ENCODE measurements at regions not wholly inside any gene's neighbourhood (a gene's known extent, or its start where the extent isn't known, plus 50 kb on each side); places are given as distances from the start of the nearest gene placed in this dataset.
"Not testable (repeated sequence)": the region's sequence is repeated elsewhere in the genome, so short reads cannot be mapped to it uniquely, and the experiment has no call there.

GRCh38 chr4:174400603-174401302 lies 117.0 kb downstream of the CEP44 start:
- peak; percentile 67 for DNase-seq (ENCODE audit: low spot score)

DNA sequence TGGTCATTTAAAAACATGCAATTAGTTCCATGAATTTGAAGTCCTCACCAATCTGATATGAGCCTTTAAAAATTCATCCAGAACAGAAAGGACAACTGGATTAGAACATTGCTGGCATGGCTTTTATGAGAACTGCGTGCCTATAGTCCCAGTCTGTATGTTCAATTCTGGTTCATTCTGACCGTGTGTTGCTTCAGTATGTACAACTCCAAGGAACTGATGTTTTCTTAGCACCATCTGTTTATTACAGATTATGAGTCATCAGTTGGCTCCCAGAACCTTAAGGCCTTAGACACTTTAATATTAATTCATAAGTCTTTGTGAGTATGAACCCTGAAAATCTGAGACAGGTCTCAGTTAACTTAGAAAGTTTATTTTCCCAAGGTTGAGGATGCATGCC lies 115.0 kb downstream of the CEP44 start:
- DNase-seq (ENCODE audit: low spot score): peak; percentile 58

GRCh38 chr4:174397366-174398155 lies 113.8 kb downstream of the CEP44 start:
- no peak for DNase-seq (ENCODE audit: low spot score)

DNA sequence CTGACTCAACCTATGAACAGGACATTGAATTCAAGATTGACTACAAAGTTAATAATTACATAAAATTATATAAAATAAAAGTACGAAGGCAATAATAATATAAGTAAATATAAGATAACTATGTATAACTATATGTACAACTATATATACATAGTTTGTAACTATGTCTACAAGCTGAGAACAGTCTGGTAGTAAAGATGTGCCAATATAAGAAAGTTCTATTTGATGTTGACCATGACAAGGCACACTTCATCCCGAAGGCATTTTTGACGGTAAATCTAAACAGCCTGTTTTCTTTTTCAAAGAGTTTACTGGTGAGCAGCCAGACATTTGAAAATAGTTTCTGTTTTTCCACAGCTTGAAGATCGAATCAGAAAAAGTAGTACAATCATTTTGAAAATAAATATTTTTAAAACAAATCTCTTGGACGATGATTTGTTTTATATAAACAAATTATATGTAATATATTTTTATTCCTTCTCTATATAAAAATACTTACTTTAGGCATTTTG lies 112.9 kb downstream of the CEP44 start:
- DNase-seq (ENCODE audit: low spot score): no peak

GRCh38 chr4:174394915-174395314 lies 111.2 kb downstream of the CEP44 start:
- peak; percentile 55 for DNase-seq (ENCODE audit: low spot score)

DNA sequence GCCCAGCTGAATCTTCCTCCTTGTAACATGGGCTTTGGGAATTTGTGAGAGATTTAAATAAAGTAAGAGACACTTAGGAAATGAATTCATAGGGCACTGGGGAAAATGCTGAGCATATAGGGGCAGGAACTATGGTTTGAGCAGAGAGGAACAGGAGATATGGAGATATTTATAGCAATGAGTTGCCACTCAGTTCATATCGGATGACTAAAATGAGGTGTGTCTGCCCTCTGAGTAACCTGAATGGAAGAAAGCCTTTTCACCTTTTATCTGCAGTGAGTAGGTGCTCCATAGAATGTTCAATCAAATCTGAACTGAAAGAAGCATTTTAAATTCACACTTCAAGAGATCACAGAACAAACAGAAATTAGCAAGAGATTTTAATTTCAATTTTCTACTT lies 105.7 kb downstream of the CEP44 start:
- no peak for DNase-seq (ENCODE audit: low spot score)

- DNase-seq (ENCODE audit: low spot score): no peak
Observed at GRCh38 chr4:174388461-174389145, 104.9 kb downstream of the CEP44 start.

- DNase-seq (ENCODE audit: low spot score): no peak
Observed at GRCh38 chr4:174387721-174388120, 104.0 kb downstream of the CEP44 start.

GRCh38 chr4:174387143-174387542 lies 103.4 kb downstream of the CEP44 start:
- no peak for DNase-seq (ENCODE audit: low spot score)

- no peak for DNase-seq (ENCODE audit: low spot score)
Observed at GRCh38 chr4:174383783-174384182, 100.1 kb downstream of the CEP44 start.

- not testable (repeated sequence) for DNase-seq (ENCODE audit: low spot score)
Observed at GRCh38 chr4:174382938-174383605, 99.4 kb downstream of the CEP44 start.
